GM12874 (cell line): ENCODE measurements at regions not wholly inside any gene's neighbourhood (a gene's known extent, or its start where the extent isn't known, plus 50 kb on each side); places are given as distances from the start of the nearest gene placed in this dataset.

Experiments
- CTCF ChIP-seq: IDR thresholded peaks from 2 replicates; pipeline ENCODE4 v1.5.1; 2011; ENCODE audit warnings: low read depth, mild to moderate bottlenecking, control low read depth, low read length, moderate library complexity; ENCODE audit not compliant: insufficient read depth

DNA sequence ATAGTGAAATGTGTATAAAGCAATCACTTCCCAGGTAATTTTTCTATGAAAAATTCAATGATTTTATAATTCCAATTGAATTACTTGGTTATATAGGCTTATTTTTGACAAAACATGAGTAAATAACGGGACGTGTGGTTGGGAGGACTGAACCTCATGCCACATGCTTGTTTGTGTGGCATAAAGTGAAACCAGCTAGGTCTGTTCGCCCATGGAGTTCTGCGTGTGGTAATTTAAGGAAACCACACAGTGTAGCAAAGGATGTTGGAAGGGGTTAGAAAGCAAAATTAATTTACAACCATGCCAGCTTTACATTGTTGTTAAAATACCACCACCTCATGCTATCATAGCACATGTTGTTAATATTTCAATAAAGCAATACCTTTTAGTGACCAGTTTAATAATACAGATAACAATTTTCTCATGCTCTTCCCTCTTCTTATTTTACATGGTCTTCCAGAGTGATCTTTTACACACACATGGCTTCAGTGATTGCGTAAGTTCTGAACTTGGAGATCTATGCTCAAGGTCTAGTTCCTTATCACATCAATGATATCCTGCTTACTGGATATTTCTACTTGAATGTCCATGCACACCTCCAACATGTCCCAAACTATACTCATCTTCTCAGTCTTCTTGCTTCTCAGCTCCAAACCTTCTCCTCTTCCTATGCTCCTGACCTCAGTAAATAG is 156.4 kb upstream of the ITGA4 start:
- no peak for TF ChIP-seq CTCF

DNA sequence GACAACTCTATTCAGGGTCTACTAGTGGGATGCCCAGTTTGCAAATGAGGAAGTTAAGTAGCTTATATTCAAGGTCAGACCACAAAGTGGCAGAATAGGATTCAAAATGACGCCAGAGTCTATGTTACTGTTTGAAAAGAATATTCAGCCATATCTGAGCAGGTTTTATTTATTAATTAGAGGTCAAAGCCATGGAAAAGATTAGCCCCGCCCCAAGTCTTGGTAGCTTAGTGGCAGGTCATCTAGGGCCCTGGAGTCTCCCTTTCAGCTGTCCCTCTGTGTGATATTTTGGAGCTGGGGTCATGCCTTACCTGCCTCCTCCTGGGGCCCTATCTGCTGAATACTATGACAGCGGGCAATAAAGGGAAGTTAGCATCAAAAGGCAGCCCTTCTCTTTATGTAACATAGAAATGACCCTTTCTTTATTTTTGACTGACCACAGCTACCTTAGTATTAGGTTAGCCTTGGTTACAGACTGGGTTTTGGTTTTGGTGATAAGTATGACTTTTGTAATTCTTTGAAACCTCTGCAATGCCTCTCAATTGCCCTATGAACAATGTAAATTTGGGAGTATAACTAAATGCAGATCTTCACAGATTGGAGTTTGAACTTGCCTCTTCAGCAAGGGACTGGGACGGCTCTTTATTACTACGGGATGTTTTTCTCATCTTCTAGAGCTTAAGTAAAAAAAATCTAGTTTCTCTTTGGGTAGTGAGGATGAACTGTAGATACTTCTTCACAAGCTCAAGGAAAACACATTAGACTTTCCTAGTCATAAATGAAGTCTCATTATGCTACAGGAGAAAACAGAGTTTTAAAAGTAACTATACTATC is 153.0 kb upstream of the ITGA4 start:
- TF ChIP-seq CTCF, result no peak

DNA sequence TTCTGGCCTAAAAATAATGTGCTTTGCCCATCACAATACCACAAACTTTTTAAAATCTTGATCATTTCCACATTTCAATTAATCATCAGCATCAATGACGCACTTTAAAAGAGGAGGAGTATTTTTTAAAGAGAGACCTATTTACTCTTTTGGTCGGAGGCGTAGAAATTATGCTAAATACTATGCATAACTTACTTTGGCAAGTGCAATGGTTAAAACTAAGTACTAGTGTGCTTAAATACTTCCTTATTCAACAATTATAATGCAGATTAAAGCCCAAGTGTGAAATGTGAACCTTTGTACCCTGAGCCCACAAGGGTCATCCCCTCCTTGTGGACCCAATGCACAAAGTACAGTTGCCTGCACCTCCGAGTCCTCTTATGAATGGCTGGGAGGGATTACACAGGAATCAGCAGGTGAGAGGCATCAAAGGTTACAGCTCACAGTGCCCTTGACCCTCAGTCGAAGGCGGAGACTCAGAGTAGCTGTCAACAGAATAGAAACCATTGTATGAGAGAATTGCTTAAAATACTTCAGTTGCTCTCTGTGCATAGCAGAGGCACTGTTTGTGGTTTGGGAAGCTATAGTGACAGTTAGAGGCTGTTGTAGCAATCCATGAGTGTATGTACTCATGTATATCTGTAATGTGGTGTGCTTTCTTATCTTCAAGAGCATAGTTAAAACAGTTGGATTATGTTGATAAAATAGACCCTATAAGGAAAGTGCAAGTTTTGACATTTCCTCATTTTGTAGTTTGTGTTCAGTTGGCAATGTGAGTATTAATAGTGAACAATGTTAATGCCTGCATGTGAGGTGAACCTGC is 151.7 kb upstream of the ITGA4 start:
- TF ChIP-seq CTCF, result no peak

- TF ChIP-seq CTCF, result no peak
Observed at GRCh38 chr2:181306785-181307184, 150.4 kb upstream of the ITGA4 start.

DNA sequence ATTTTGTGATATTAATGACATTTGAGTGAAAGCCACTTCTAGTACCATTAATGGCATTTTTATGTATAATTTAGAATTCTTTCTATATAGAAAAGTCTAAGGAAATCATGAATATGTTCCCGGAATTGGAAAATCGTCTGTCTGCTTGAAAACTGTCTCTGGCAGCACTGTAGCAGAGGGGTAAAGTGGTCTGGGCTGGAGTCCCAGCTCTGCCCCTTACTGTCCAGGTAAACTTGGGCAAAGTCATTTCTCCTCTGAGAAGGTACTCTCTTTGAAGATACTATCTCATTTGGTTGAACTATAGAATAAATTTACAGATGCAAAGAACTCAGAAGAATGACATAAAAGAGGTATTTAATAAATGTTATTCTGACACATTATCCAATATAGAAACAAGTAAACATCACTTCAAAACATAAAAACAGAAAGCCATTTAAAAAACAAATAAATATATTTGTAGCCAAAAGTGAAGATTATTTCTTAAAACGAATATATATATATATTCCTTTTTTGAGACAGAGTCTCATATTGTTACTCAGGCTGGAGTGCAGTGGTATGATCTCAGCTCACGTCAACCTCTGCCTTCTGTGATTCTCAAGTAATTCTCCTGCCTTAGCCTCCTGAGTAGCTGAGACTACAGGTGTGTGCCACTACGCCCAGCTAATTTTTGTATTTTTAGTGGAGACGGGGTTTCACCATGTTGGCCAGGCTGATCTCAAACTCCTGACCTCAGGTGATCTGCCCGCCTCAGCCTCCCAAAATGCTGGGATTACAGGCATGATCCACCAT is 149.8 kb upstream of the ITGA4 start:
- TF ChIP-seq CTCF, result no peak

- TF ChIP-seq CTCF, result no peak
Observed at GRCh38 chr2:181308766-181309515, 148.2 kb upstream of the ITGA4 start.
